K562 (cell line): ENCODE measurements at regions not wholly inside any gene's neighbourhood (a gene's known extent, or its start where the extent isn't known, plus 50 kb on each side); places are given as distances from the start of the nearest gene placed in this dataset.

Source experiments
- ATAC-seq: fragments of 200-7000 bp; cut with Tn5 transposase; 3 replicates; pipeline ENCODE4 v1.9.1; 2020; ENCODE audit warnings: moderate library complexity
- BruUV-seq: library from RNA; stranded (reverse); fragments of 400-500 nt; replicated peaks from 2 replicates; lab custom pipeline; 2021; lab: Mats Ljungman, UMichigan
- CTCF ChIA-PET: fragments of 300-600 bp; formaldehyde crosslinking; extraction: SDS; loops from one replicate; lab custom pipeline; 2021; ENCODE audit warnings: low intra/inter-chr PET ratio; lab: Yijun Ruan, JAX
- POLR2A ChIA-PET: fragments of 300-600, 350-650 bp; sonication (Branson Sonifier 250); formaldehyde crosslinking; extraction: SDS; loops from one replicate; lab custom pipeline; 2021; ENCODE audit warnings: antibody characterized with exemption, inconsistent platforms; lab: Yijun Ruan, JAX
- DNase-seq, 4 experiments: peaks; one replicate each; pipeline versions ENCODE4 v3.0.0 to v3.0.0-alpha.2; 2011 to 2018; ENCODE audit warnings: low spot score in 3 of 4, mixed read lengths in 3 of 4; ENCODE audit errors: extremely low read depth in 1 of 4
- FAIRE-seq: peaks from 2 replicates; lab custom pipeline; 2011; peaks lifted over from hg19 to GRCh38; lab: Jason Lieb, UNC
- H2AFZ ChIP-seq: 2 replicates; pipeline ENCODE4 v1.6.0; 2011; ENCODE audit warnings: low read depth, low read length, control low read depth, inconsistent platforms
- H3K27ac ChIP-seq: fragments of 200-600 bp; 3 replicates; pipeline ENCODE4 v1.8.0; 2011; ENCODE audit warnings: low read depth, mild to moderate bottlenecking, control low read depth, inconsistent platforms, low read length, moderate library complexity, mixed read lengths; ENCODE audit errors: extremely low read depth
- H3K27me3 ChIP-seq, 2 experiments: fragments of 300-600 bp in 1 of 2; 2 replicates in 1 of 2; 3 replicates in 1 of 2; pipeline versions ENCODE4 v1.6.0 to v1.8.0; 2011; ENCODE audit warnings: inconsistent platforms in 2 of 2, low read length in 2 of 2, mild to moderate bottlenecking in 1 of 2, mixed read lengths in 1 of 2, moderate library complexity in 1 of 2; ENCODE audit not compliant: control insufficient read depth in 2 of 2, insufficient read depth in 2 of 2
- H3K36me3 ChIP-seq: fragments of 300-600 bp; 3 replicates; pipeline ENCODE4 v1.8.0; 2011; ENCODE audit warnings: mild to moderate bottlenecking, low read length, inconsistent platforms; ENCODE audit not compliant: control insufficient read depth, insufficient read depth
- H3K4me1 ChIP-seq, 2 experiments: fragments of 200-600 bp in 1 of 2; replicated peaks in 1 of 2; 2 replicates in 1 of 2; 3 replicates in 1 of 2; pipeline versions ENCODE4 v1.5.1 to v1.8.0; 2011; ENCODE audit warnings: inconsistent platforms in 2 of 2, low read length in 2 of 2, mild to moderate bottlenecking in 1 of 2, mixed read lengths in 1 of 2, moderate library complexity in 1 of 2; ENCODE audit not compliant: control insufficient read depth in 2 of 2, insufficient read depth in 2 of 2
- H3K4me2 ChIP-seq: 2 replicates; pipeline ENCODE4 v1.6.1; 2011; ENCODE audit warnings: low read length, control low read depth, inconsistent platforms, mixed read lengths; ENCODE audit not compliant: insufficient read depth
- H3K4me3 ChIP-seq: fragments of 200-600 bp; sonication (generic), shearing (Covaris generic); 2 replicates; pipeline ENCODE4 v1.5.1; 2016; ENCODE audit warnings: control low read depth, inconsistent platforms
- H3K79me2 ChIP-seq: fragments of 200-600 bp; 3 replicates; pipeline ENCODE4 v1.8.0; 2011; ENCODE audit warnings: low read length, inconsistent platforms; ENCODE audit not compliant: control insufficient read depth, insufficient read depth
- H3K9ac ChIP-seq, 2 experiments: 2 replicates each; pipeline versions ENCODE4 v1.6.0 to v1.6.1; 2011; ENCODE audit warnings: low read depth in 2 of 2, low read length in 2 of 2, control low read depth in 1 of 2, inconsistent platforms in 1 of 2, mild to moderate bottlenecking in 1 of 2, mixed read lengths in 1 of 2; ENCODE audit not compliant: insufficient read depth in 1 of 2
- H3K9me1 ChIP-seq: one replicate; pipeline ENCODE4 v1.6.0; 2011; ENCODE audit warnings: inconsistent platforms, mild to moderate bottlenecking, low read length, moderate library complexity; ENCODE audit not compliant: control insufficient read depth, insufficient read depth
- H3K9me3 ChIP-seq: replicated peaks from 2 replicates; pipeline ENCODE4 v1.5.1; 2011; ENCODE audit warnings: low read depth, low read length, inconsistent platforms; ENCODE audit not compliant: control insufficient read depth, insufficient read depth
- H4K20me1 ChIP-seq: replicated peaks from 2 replicates; pipeline ENCODE4 v1.6.1; 2011; ENCODE audit warnings: low read length, inconsistent platforms, mixed read lengths; ENCODE audit not compliant: control insufficient read depth, insufficient read depth
- CBX1 ChIP-seq: sonication (generic); IDR thresholded peaks from 2 replicates; pipeline ENCODE4 v1.6.1; 2016; ENCODE audit warnings: antibody characterized with exemption, low read depth, mild to moderate bottlenecking
- HDAC6 ChIP-seq: IDR thresholded peaks from 2 replicates; pipeline ENCODE4 v1.6.1; 2012; ENCODE audit warnings: low read depth, mild to moderate bottlenecking, control low read depth, inconsistent platforms, low read length, moderate library complexity
- HDGF ChIP-seq: fragments of 450-650 bp; IDR thresholded peaks from 2 replicates; pipeline ENCODE4 v1.6.1; 2016
- HINFP ChIP-seq: fragments of 450-650 bp; conservative IDR thresholded peaks from 2 replicates; pipeline ENCODE4 v1.6.1; 2016; ENCODE audit warnings: missing genetic modification characterization, low read depth, mild to moderate bottlenecking, control low read depth, missing compliant biosample characterization
- RAD21 ChIP-seq, 2 experiments: fragments of 250-450 bp in 1 of 2; fragments of 450-650 bp in 1 of 2; sonication (Bioruptor Pico) in 1 of 2; formaldehyde crosslinking in 1 of 2; IDR thresholded peaks in 1 of 2; conservative IDR thresholded peaks in 1 of 2; 2 replicates each; pipeline versions ENCODE4 v1.4.0 to v1.8.0; 2020 to 2022; ENCODE audit warnings: mild to moderate bottlenecking in 2 of 2, moderate library complexity in 1 of 2
- RBM14 ChIP-seq: fragments of 200-400 bp; formaldehyde crosslinking; IDR thresholded peaks from 2 replicates; pipeline ENCODE4 v1.6.1; 2018; ENCODE audit warnings: low read depth, mild to moderate bottlenecking, low read length, moderate library complexity, borderline replicate concordance; ENCODE audit not compliant: insufficient read depth
- RFX7 ChIP-seq: fragments of 250-450 bp; sonication (Bioruptor Pico); IDR thresholded peaks from 2 replicates; pipeline ENCODE4 v1.5.1; 2021; ENCODE audit warnings: mild to moderate bottlenecking
- SMC3 ChIP-seq: conservative IDR thresholded peaks from 2 replicates; pipeline ENCODE4 v1.6.1; 2011; ENCODE audit warnings: low read depth, low read length, improper control_type of control experiment; ENCODE audit not compliant: insufficient read depth
- ZNF197 ChIP-seq: fragments of 200-800 bp; sonication (Bioruptor generic); IDR thresholded peaks from 2 replicates; pipeline ENCODE4 v1.6.1; 2016; ENCODE audit warnings: low read depth, missing genetic modification characterization, missing compliant biosample characterization
- ZNF586 ChIP-seq: fragments of 450-650 bp; formaldehyde crosslinking; conservative IDR thresholded peaks from 2 replicates; pipeline ENCODE4 v1.4.0; 2020; ENCODE audit warnings: mild to moderate bottlenecking, moderate library complexity
- ZSCAN29 ChIP-seq: fragments of 450-650 bp; IDR thresholded peaks from 2 replicates; pipeline ENCODE4 v1.6.1; 2017
- WGBS: fragments of 100-300 bp; shearing (Covaris generic); methylation state at CpG from one replicate; pipeline ENCODE4 v1.1.6; 2016; ENCODE audit warnings: low coverage, mixed read lengths; ENCODE audit not compliant: insufficient coverage; ENCODE audit errors: missing lambda C conversion rate; 5-methylcytosine and 5-hydroxymethylcytosine counted together
- in situ Hi-C: fragments of 300-500 bp; cut with MboI; formaldehyde crosslinking; loops from 4 replicates; pipeline ENCODE4 v1.15.0; 2018; ENCODE audit warnings: inconsistent platforms, mixed read lengths
- intact Hi-C: fragments of 100-400 bp; cut with micrococcal nuclease; formaldehyde crosslinking; loops from 2 replicates; pipeline ENCODE4 v1.14.2; 2022
- TF ChIP-seq, protein P1 (sequence below): fragments of 450-650 bp; IDR thresholded peaks from 2 replicates; pipeline ENCODE4 v1.6.1; 2018; ENCODE audit warnings: mild to moderate bottlenecking, low read depth; ENCODE audit not compliant: partially characterized antibody

DNA sequence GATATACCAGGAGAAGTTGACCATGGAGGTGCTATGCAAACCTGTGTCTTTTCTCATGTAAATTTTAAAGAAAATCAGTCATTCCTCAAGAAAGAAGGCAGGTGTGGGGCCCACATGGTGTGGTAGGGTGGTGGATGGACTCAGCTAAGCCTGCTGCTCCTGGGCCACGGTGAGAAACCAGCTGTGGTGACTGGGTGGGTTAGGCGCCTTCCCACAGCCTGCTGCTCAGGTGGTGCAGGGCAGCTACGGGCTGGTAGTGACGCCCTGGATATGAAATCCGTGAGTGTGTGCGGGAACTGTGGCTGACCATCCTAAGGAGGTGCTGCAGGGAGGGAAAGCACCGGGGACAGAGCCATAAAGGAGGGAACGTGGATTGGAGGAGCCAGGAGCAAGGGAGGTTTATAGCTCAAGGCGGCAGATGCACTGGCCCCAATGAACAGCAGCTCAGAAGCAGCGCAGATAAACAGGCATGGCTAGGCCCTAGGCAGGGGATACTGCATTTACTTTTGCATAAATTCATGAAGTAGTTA is 408.8 kb downstream of the FUT8 start (continued):
- TF ChIP-seq HDGF (no peak), ZNF197 (CRISPR knock-in tag) (no peak), ZSCAN29 (no peak), RFX7 (CRISPR knock-in tag) (no peak), ZNF586 (CRISPR knock-in tag) (no peak)

GRCh38 chr14:65824285-65824977 is 411.9 kb downstream of the FUT8 start:
- Histone ChIP-seq H3K9me1 (no peaks in the 10 kb centered on the region), H2AFZ (no peak overlapping the region), H3K9ac (no peak overlapping the region), H3K4me1 (no peaks in the 10 kb centered on the region), H3K27ac (no peak overlapping the region), H3K27me3 (peaks cover 9 to 27% of the 10 kb centered on the region in 2 experiments; a peak in 4 of 5 replicates), H3K79me2 (no peaks in the 10 kb centered on the region), H3K4me3 (no peak overlapping the region), H4K20me1 (no peaks in the 10 kb centered on the region), H3K36me3 (no peaks in the 10 kb centered on the region), H3K4me2 (no peak overlapping the region), H3K9me3 (no peaks in the 10 kb centered on the region)
- FAIRE-seq (peak; percentile 87), DNase-seq (peak; percentile 54 to 66 (median 62)), ATAC-seq (peak; percentile 87)
- WGBS = 0% methylated on average over 4 of the region's 4 CpGs
- CTCF ChIA-PET = interaction anchor here (1.5 kb wide), 1 partner anchor 410 kb away, joined by 6 read pairs; no protein-coding TSS in a partner anchor
- intact Hi-C loops = loop anchor here (2.0 to 10.0 kb wide), 4 partner anchors 130 to 660 kb away; no protein-coding TSS in a partner anchor
- POLR2A ChIA-PET = no interaction called here
- in situ Hi-C loops = no loop called here
- no TSS peak for BruUV-seq
- no peak for TF ChIP-seq RBM14
- TF ChIP-seq HINFP (tag) = peak; percentile 69
- TF ChIP-seq HDAC6 = no peak
- peak; percentile 67 to 69 for TF ChIP-seq RAD21 (CRISPR knock-in tag; conservative IDR thresholded peaks at IDR 0.05 in 1 of 2, IDR thresholded peaks at IDR 0.05 in 1 of 2)
- TF ChIP-seq CBX1 = no peak
- TF ChIP-seq, protein P1, sequence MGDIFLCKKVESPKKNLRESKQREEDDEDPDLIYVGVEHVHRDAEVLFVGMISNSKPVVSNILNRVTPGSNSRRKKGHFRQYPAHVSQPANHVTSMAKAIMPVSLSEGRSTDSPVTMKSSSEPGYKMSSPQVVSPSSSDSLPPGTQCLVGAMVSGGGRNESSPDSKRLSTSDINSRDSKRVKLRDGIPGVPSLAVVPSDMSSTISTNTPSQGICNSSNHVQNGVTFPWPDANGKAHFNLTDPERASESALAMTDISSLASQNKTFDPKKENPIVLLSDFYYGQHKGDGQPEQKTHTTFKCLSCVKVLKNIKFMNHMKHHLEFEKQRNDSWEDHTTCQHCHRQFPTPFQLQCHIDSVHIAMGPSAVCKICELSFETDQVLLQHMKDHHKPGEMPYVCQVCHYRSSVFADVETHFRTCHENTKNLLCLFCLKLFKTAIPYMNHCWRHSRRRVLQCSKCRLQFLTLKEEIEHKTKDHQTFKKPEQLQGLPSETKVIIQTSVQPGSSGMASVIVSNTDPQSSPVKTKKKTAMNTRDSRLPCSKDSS = no peak
- 0 out of 2 replicates have a peak, but pooled peaks have one; percentile 32 for TF ChIP-seq SMC3
